SK-N-SH treated with all-trans-retinoic acid at 6 μM for 48 hours (cell line): ENCODE measurements at regions not wholly inside any gene's neighbourhood (a gene's known extent, or its start where the extent isn't known, plus 50 kb on each side); places are given as distances from the start of the nearest gene placed in this dataset.

Experiments used
- ATAC-seq: fragments of 200-7000 bp; cut with Tn5 transposase; 3 replicates; pipeline ENCODE4 v1.9.1; 2020; ENCODE audit warnings: mild to moderate bottlenecking, moderate library complexity
- BACH2 ChIP-seq: fragments of 250-450 bp; sonication (Bioruptor Pico); IDR thresholded peaks from 2 replicates; pipeline ENCODE4 v1.9.0; 2021; ENCODE audit warnings: mild to moderate bottlenecking, borderline replicate concordance
- CSDC2 ChIP-seq: fragments of 250-450 bp; sonication (Bioruptor Pico); IDR thresholded peaks from 2 replicates; pipeline ENCODE4 v1.5.0; 2020; ENCODE audit warnings: mild to moderate bottlenecking, moderate library complexity
- ESRRG ChIP-seq: fragments of 250-450 bp; sonication (Bioruptor Pico); IDR thresholded peaks from 2 replicates; pipeline ENCODE4 v1.6.1; 2021; ENCODE audit warnings: mild to moderate bottlenecking
- ISL1 ChIP-seq: fragments of 250-450 bp; sonication (Bioruptor Pico); IDR thresholded peaks from 2 replicates; pipeline ENCODE4 v2.1.2; 2022; ENCODE audit warnings: mild to moderate bottlenecking, moderate library complexity
- OSR1 ChIP-seq: fragments of 250-450 bp; sonication (Bioruptor Pico); IDR thresholded peaks from 2 replicates; pipeline ENCODE4 v1.8.0; 2022; ENCODE audit warnings: moderate library complexity, mild to moderate bottlenecking, inconsistent platforms
- PPARA ChIP-seq: fragments of 250-450 bp; sonication (Bioruptor Pico); IDR thresholded peaks from 2 replicates; pipeline ENCODE4 v1.5.0; 2020; ENCODE audit warnings: mild to moderate bottlenecking, borderline replicate concordance
- RARB ChIP-seq: fragments of 250-450 bp; sonication (Bioruptor Pico); IDR thresholded peaks from 2 replicates; pipeline ENCODE4 v1.8.0; 2021; ENCODE audit warnings: mild to moderate bottlenecking, moderate library complexity
- SNAI2 ChIP-seq: fragments of 250-450 bp; sonication (Bioruptor Pico); IDR thresholded peaks from 2 replicates; pipeline ENCODE4 v1.5.0; 2020; ENCODE audit warnings: mild to moderate bottlenecking, moderate library complexity
- TCF4 ChIP-seq: fragments of 250-450 bp; sonication (Bioruptor Pico); IDR thresholded peaks from 2 replicates; pipeline ENCODE4 v1.8.0; 2021; ENCODE audit warnings: mild to moderate bottlenecking, moderate library complexity, borderline replicate concordance
- TOX ChIP-seq: fragments of 250-450 bp; sonication (Bioruptor Pico); IDR thresholded peaks from 2 replicates; pipeline ENCODE4 v1.8.0; 2021; ENCODE audit warnings: mild to moderate bottlenecking, moderate library complexity, borderline replicate concordance
- ZC3H10 ChIP-seq: fragments of 250-450 bp; sonication (Bioruptor Pico); IDR thresholded peaks from 2 replicates; pipeline ENCODE4 v1.5.1; 2021; ENCODE audit warnings: mild to moderate bottlenecking, moderate library complexity
- ZFP3 ChIP-seq: fragments of 250-450 bp; sonication (Bioruptor Pico); IDR thresholded peaks from 2 replicates; pipeline ENCODE4 v1.5.0; 2020; ENCODE audit warnings: mild to moderate bottlenecking, moderate library complexity
- ZFP30 ChIP-seq: fragments of 450-650 bp; formaldehyde crosslinking; IDR thresholded peaks from 2 replicates; pipeline ENCODE4 v1.5.0; 2022; ENCODE audit warnings: mild to moderate bottlenecking, moderate library complexity
- ZNF565 ChIP-seq: fragments of 450-650 bp; formaldehyde crosslinking; conservative IDR thresholded peaks from 2 replicates; pipeline ENCODE4 v1.5.0; 2020; ENCODE audit warnings: low read depth, mild to moderate bottlenecking, moderate library complexity
- ZNF70 ChIP-seq: fragments of 450-650 bp; formaldehyde crosslinking; IDR thresholded peaks from 2 replicates; pipeline ENCODE4 v1.5.0; 2020; ENCODE audit warnings: mild to moderate bottlenecking, moderate library complexity
- ZNF8 ChIP-seq: fragments of 450-650 bp; formaldehyde crosslinking; IDR thresholded peaks from 2 replicates; pipeline ENCODE4 v1.5.0; 2020; ENCODE audit warnings: mild to moderate bottlenecking, moderate library complexity
- TF ChIP-seq, protein P1 (sequence below): fragments of 250-450 bp; sonication (Bioruptor Pico); IDR thresholded peaks from 2 replicates; pipeline ENCODE4 v1.8.0; 2020; ENCODE audit warnings: mild to moderate bottlenecking, moderate library complexity, borderline replicate concordance
- TF ChIP-seq, protein P2 (sequence below): fragments of 250-450 bp; sonication (Bioruptor Pico); IDR thresholded peaks from 2 replicates; pipeline ENCODE4 v1.8.0; 2021; ENCODE audit warnings: low read depth, mild to moderate bottlenecking, moderate library complexity, borderline replicate concordance
- TF ChIP-seq, protein P3 (sequence below): fragments of 250-450 bp; sonication (Bioruptor Pico); IDR thresholded peaks from 2 replicates; pipeline ENCODE4 v1.5.0; 2020; ENCODE audit warnings: mild to moderate bottlenecking, moderate library complexity
- TF ChIP-seq, protein P4 (sequence below): fragments of 250-450 bp; sonication (Bioruptor Pico); IDR thresholded peaks from 2 replicates; pipeline ENCODE4 v1.5.1; 2020; ENCODE audit warnings: low read depth, mild to moderate bottlenecking, moderate library complexity
- TF ChIP-seq, protein P5 (sequence below): fragments of 250-450 bp; sonication (Bioruptor Pico); IDR thresholded peaks from 2 replicates; pipeline ENCODE4 v1.5.1; 2021; ENCODE audit warnings: mild to moderate bottlenecking, moderate library complexity

DNA sequence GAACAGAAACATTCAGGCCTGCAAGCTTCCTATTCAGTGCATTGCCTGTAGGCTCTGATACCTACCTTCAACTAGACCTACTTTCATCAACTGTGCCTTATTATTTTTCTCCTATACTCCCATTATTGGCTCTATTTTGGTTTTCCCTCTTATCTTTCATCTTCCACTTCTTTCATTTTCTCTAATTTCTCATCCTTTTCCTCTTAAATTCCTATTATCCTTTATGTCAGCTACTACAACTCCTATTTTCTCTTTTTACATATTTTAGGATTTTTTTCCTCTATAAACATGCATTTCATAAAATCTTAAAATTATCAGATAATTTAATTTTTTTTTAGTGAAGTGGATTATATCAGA, 61.6 kb upstream of the PRDM8 start:
- no peak for ATAC-seq
- TF ChIP-seq SNAI2 (CRISPR knock-in tag) (no peak), ZNF8 (CRISPR knock-in tag) (no peak), RARB (CRISPR knock-in tag) (no peak), OSR1 (CRISPR knock-in tag) (no peak), ESRRG (CRISPR knock-in tag) (no peak), CSDC2 (no peak), ISL1 (CRISPR knock-in tag) (no peak)
- TF ChIP-seq, protein P1, sequence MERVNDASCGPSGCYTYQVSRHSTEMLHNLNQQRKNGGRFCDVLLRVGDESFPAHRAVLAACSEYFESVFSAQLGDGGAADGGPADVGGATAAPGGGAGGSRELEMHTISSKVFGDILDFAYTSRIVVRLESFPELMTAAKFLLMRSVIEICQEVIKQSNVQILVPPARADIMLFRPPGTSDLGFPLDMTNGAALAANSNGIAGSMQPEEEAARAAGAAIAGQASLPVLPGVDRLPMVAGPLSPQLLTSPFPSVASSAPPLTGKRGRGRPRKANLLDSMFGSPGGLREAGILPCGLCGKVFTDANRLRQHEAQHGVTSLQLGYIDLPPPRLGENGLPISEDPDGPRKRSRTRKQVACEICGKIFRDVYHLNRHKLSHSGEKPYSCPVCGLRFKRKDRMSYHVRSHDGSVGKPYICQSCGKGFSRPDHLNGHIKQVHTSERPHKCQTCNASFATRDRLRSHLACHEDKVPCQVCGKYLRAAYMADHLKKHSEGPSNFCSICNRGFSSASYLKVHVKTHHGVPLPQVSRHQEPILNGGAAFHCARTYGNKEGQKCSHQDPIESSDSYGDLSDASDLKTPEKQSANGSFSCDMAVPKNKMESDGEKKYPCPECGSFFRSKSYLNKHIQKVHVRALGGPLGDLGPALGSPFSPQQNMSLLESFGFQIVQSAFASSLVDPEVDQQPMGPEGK (CRISPR knock-in tag) = no peak
- TF ChIP-seq, protein P2, sequence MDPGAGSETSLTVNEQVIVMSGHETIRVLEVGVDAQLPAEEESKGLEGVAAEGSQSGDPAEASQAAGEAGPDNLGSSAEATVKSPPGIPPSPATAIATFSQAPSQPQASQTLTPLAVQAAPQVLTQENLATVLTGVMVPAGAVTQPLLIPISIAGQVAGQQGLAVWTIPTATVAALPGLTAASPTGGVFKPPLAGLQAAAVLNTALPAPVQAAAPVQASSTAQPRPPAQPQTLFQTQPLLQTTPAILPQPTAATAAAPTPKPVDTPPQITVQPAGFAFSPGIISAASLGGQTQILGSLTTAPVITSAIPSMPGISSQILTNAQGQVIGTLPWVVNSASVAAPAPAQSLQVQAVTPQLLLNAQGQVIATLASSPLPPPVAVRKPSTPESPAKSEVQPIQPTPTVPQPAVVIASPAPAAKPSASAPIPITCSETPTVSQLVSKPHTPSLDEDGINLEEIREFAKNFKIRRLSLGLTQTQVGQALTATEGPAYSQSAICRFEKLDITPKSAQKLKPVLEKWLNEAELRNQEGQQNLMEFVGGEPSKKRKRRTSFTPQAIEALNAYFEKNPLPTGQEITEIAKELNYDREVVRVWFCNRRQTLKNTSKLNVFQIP = no peak
- TF ChIP-seq, all 23 proteins: peak for 0

DNA sequence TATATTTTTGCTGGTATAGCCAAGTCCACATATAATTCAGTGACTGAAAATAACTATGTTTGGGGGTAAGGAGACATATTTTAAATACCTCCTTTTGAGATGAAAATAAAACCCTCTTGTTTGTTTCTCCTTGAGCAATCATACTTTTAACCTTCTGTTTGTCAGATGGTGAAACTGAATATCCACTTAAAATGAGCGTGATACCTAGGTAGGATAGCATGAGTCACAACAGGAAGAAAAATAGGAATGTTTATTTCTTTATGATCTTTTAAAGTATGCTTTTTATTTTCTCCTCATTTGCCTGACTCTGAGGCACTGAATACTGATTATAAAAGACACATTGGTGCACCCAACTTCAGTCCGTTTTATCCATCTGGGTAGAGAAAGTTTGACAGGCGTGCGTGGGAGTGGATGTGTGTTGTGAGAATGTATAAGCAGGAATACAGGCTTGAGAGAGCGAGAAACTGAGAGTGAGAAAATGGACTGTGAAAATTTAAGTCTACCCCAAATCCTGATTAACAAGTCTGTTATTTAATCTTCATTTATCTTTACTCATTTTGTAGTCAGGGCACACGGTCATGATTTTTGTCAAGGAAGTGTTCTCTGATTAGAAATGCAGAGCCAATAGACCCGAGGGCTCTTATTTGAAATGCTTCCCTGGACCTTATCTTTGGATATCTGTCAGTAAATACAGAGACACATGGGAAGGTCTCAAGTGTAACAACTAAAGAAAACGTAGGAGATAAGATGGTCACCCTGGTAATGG, 62.1 kb upstream of the ANTXR2 start:
- no peak; the same call in 2 of the 3 replicates for ATAC-seq
- TF ChIP-seq, protein P3, sequence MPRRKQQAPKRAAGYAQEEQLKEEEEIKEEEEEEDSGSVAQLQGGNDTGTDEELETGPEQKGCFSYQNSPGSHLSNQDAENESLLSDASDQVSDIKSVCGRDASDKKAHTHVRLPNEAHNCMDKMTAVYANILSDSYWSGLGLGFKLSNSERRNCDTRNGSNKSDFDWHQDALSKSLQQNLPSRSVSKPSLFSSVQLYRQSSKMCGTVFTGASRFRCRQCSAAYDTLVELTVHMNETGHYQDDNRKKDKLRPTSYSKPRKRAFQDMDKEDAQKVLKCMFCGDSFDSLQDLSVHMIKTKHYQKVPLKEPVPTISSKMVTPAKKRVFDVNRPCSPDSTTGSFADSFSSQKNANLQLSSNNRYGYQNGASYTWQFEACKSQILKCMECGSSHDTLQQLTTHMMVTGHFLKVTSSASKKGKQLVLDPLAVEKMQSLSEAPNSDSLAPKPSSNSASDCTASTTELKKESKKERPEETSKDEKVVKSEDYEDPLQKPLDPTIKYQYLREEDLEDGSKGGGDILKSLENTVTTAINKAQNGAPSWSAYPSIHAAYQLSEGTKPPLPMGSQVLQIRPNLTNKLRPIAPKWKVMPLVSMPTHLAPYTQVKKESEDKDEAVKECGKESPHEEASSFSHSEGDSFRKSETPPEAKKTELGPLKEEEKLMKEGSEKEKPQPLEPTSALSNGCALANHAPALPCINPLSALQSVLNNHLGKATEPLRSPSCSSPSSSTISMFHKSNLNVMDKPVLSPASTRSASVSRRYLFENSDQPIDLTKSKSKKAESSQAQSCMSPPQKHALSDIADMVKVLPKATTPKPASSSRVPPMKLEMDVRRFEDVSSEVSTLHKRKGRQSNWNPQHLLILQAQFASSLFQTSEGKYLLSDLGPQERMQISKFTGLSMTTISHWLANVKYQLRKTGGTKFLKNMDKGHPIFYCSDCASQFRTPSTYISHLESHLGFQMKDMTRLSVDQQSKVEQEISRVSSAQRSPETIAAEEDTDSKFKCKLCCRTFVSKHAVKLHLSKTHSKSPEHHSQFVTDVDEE (CRISPR knock-in tag) = no peak
- TF ChIP-seq PPARA (CRISPR knock-in tag) (no peak), ZNF565 (no peak), ZNF70 (CRISPR knock-in tag) (no peak), BACH2 (CRISPR knock-in tag) (no peak)
- TF ChIP-seq, protein P1 (CRISPR knock-in tag) = no peak

DNA sequence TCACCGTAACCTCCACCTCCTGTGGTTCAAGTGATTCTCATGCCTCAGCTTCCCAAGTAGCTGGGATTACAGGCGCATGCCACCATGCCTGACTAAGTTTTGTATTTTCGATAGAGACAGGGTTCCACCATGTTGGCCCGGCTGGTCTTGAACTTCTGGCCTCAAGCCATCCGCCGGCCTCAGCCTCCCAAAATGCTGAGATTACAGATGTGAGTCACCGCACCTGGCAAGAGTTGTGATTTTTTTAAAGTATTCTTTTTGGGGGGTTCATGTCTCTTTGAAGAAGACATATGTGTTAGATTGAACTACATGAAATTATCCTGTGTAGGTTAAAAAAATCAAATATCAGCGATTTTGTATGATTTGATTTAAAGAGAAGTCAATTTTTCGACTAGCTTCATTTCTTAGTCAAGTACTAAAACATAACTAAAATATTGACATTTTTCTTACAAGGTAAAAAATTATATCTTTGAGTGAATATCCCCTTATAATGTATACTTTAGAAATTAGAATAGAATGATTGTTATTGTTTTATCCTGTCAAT, 60.3 kb upstream of the ANTXR2 start:
- TF ChIP-seq TOX (no peak), ZNF8 (CRISPR knock-in tag) (no peak)
- TF ChIP-seq, protein P4, sequence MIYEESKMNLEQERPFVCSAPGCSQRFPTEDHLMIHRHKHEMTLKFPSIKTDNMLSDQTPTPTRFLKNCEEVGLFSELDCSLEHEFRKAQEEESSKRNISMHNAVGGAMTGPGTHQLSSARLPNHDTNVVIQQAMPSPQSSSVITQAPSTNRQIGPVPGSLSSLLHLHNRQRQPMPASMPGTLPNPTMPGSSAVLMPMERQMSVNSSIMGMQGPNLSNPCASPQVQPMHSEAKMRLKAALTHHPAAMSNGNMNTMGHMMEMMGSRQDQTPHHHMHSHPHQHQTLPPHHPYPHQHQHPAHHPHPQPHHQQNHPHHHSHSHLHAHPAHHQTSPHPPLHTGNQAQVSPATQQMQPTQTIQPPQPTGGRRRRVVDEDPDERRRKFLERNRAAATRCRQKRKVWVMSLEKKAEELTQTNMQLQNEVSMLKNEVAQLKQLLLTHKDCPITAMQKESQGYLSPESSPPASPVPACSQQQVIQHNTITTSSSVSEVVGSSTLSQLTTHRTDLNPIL (CRISPR knock-in tag) = no peak
- no peak for ATAC-seq

DNA sequence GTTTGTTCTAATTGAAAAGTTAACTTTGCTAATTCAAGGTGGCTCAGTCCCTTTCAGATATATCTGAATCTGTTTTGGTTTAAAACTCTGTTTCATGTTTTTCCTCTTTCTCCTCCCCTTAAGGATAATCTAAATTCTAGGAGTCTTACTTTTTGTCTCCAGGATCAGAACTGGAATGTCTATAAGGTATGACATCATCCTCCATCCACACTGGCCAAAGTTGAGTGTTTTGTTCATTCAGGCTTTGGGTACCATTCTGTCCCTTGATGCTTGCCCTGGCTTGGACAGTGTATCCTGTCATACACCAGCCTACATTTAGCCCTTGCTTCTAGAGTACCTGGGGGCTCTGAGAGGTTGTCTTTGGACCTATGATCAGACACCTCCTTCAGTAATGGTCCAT, 56.8 kb upstream of the ANTXR2 start:
- ATAC-seq = no peak
- TF ChIP-seq ZC3H10 (no peak), ISL1 (CRISPR knock-in tag) (no peak), ZFP3 (CRISPR knock-in tag) (no peak), OSR1 (CRISPR knock-in tag) (no peak), ZFP30 (no peak), TCF4 (no peak), ESRRG (CRISPR knock-in tag) (no peak), RARB (CRISPR knock-in tag) (no peak), ZNF565 (no peak)
- TF ChIP-seq, protein P2 = no peak
- TF ChIP-seq, protein P1 (CRISPR knock-in tag) = no peak
- TF ChIP-seq, protein P5, sequence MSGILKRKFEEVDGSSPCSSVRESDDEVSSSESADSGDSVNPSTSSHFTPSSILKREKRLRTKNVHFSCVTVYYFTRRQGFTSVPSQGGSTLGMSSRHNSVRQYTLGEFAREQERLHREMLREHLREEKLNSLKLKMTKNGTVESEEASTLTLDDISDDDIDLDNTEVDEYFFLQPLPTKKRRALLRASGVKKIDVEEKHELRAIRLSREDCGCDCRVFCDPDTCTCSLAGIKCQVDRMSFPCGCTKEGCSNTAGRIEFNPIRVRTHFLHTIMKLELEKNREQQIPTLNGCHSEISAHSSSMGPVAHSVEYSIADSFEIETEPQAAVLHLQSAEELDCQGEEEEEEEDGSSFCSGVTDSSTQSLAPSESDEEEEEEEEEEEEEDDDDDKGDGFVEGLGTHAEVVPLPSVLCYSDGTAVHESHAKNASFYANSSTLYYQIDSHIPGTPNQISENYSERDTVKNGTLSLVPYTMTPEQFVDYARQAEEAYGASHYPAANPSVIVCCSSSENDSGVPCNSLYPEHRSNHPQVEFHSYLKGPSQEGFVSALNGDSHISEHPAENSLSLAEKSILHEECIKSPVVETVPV (CRISPR knock-in tag) = no peak
